ENCODE measurements at regions not wholly inside any gene's neighbourhood (a gene's known extent, or its start where the extent isn't known, plus 50 kb on each side); places are given as distances from the start of the nearest gene placed in this dataset.
"Not testable (repeated sequence)": the region's sequence is repeated elsewhere in the genome, so short reads cannot be mapped to it uniquely, and the experiment has no call there.

GRCh38 chr18:75723521-75724340, 296.2 kb upstream of the SMIM21 start:
- DNase-seq: no peak

GRCh38 chr18:75714766-75715165, 287.3 kb upstream of the SMIM21 start:
- no peak for DNase-seq

DNA sequence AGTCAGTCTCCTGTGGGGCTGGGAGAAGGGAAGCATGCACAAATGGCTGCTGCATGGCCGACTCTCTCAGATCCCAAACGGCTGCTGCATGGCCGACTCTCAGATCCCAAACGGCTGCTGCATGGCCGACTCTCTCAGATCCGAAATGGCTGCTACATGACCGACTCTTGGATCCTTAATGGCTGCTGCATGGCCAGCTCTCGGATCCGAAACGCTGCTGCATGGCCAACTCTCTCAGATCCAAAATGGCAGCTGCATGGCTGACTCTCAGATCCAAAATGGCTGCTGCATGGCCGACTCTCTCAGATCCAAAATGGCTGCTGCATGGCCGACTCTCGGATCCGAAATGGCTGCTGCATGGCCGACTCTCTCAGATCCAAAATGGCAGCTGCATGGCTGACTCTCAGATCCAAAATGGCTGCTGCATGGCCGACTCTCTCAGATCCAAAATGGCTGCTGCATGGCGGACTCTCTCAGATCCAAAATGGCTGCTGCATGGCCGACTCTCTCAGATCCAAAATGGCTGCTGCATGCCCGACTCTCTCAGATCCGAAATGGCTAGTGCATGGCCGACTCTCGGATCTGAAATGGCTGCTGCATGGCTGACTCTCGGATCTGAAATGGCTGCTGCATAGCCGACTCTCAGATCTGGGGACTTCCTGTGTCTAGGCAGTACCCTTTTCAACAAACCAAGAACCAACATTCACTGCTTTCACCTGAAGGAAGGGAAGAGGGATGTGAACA, 284.8 kb upstream of the SMIM21 start:
- not testable (repeated sequence) for DNase-seq

GRCh38 chr18:75700561-75700960, 273.1 kb upstream of the SMIM21 start:
- DNase-seq: no peak

- DNase-seq: no peak
Observed at GRCh38 chr18:75698861-75699260, 271.4 kb upstream of the SMIM21 start.

GRCh38 chr18:75697493-75697892, 270.0 kb upstream of the SMIM21 start:
- no peak for DNase-seq

DNA sequence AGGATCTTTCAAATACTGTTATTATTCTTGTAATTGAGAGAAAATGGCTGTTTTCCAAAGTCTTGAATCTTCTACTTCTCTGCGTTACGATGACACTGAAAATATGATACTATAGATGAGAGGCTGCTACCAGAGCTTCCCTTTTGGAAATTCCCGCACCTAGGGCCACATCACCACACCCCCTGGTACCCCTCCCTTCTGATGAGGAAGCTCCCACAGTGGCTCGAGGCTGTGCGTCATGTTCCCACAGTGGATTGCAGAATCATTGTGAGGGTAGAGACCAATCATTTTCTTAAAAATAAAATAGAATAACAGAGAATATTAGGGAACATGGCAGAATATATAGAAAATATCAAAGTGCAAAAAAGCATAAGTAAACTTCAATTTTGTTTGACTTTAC, 268.9 kb upstream of the SMIM21 start:
- DNase-seq: no peak

DNA sequence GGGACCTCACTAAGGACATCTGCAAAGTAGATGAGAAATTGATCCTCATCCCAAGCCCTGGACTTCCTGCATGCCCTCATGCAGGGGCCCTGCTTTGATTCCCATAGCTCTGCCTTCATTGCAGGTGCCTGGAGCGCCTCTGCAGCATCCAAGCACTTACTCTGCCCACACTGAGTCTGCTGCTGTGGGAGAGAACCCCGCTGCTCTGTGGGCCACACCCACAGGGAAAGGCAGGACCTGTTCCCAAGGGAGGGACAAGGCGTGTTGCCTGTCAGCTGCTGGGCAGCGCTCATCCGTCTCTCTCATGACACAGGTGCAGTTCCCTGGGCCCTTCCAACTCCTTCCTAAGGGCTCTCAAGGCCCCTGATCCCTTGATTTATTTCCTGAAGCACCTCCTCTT, 266.8 kb upstream of the SMIM21 start:
- peak; percentile 56 for DNase-seq

- DNase-seq: no peak
Observed at GRCh38 chr18:75691483-75691882, 264.0 kb upstream of the SMIM21 start.

DNA sequence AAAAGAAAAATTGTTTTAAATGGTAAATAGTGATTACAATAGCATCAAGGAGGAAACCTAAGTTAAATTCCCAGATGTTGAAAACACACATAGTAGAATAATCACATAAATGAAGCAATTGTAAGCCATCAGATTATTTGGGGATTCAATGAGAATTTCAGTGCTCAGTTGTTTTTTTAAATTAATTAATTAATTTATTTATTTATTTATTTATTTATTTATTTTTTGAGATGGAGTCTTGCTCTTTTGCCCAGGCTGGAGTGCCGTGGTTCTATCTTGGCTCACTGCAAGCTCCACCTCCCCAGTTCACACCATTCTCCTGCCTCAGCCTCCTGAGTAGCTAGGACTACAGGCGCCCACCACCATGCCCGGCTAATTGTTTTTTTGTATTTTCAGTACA, 262.8 kb upstream of the SMIM21 start:
- DNase-seq: not testable (repeated sequence)

- DNase-seq: no peak
Observed at GRCh38 chr18:75687626-75688025, 260.1 kb upstream of the SMIM21 start.

DNA sequence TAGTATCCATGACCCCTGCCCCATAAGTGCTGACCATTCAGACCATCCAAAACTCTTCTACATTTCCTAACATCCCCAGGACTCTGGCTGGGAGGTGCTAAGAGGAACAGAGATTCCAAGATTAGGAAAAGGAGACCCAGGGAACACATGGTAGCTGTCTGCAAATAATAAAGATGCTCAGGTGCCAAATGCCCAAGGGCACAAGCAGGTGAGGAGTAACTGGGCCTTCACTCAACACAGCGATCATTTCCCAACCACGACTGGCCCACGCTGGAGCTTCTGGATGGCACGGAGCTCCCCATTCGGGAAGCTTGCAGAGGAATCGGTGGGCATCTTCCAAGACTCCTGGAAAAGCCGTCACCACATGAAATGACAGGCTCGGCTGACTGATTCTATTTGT, 255.9 kb upstream of the SMIM21 start:
- no peak for DNase-seq

- DNase-seq: no peak
Observed at GRCh38 chr18:75681538-75682115, 254.1 kb upstream of the SMIM21 start.

- DNase-seq: no peak
Observed at GRCh38 chr18:75679331-75679730, 251.8 kb upstream of the SMIM21 start.

- no peak for DNase-seq
Observed at GRCh38 chr18:75678627-75679026, 251.1 kb upstream of the SMIM21 start.

DNA sequence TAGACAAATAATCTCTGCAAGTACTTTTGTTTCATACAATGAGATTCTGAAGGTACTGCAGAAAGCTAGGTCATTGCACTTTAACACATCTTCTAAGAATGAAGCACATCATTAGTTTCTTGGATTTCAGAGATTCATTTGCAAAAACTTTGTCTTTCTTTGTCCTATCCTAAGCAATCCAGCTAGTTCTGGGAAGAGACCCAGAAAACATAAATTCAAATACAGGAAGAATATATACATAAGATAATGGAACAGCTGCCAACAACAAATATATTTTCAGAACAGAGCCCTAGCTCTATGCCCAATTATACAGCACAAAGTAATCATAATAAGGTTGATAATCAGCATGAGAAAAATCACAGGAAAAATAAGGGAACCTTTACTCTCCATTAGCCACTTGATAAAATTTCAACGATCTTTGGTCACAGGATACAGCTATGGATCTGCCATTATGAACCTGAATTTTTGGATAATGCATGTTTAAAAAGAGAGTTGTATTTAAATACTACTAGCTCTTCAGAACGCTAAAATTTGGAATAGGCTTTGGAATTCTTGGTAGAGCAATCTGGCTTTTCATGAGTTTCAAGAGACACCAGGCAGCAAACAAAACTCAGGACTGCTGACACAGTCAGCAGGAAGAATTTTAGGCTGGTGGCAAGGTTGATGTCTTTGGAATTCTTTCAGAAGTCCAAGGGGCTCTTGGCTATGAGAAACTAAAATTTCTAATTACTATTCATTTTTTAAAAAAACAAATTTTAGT, 250.4 kb upstream of the SMIM21 start:
- DNase-seq: no peak

GRCh38 chr18:75660932-75661331, 233.4 kb upstream of the SMIM21 start:
- DNase-seq: no peak

DNA sequence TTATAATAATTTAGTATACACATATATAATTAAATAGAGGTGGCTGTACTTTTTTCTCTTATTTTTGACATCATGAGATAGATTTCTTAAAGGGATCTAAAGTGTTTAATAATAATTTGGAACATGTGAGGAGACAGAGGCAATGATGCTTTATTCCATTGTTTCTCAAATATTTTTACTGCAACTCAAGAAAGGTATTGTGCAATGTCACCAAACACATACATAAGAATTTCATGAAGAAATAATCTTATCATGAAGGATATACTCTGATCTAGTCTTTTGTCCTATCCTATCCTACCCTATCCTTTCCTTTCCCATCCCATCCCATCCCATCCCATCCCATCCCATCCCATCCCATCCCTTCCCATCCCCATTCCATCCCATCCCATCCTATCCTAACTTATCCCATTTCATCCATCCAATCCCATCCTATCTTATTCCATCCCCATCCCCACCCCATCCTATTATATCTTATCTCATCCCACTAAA, 232.1 kb upstream of the SMIM21 start:
- DNase-seq: no peak

- DNase-seq: no peak
Observed at GRCh38 chr18:75658330-75658729, 230.8 kb upstream of the SMIM21 start.

DNA sequence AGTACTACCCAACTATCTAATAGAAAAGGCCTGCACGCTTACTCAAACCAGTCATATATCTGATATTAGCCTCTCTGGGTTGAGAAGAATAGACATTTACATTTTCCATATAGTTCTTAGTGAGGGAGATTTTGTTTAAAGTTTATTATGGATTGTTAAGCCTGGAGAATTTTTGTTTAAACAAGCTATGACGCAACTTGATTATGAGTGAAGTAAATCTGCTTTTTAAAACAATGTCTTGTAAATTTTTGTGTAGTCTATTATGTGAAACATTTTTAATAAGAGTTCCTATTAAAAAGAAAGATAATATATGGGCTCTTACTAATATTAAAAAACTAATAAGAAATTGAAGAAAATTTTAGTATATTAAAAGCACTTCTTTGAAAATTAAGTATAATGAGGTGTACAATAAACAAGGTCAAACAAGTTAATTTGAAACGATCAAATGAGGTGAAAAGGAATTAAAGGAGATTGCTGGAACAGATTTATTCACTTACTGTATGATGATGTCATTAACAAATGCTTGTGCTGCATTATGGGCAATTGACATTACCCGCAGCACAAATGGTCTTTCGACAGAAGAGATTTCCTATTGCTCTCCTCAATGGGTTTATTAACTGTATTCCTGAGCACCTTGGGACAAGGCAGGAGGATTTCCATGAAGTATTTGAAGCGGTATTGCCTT, 229.2 kb upstream of the SMIM21 start:
- no peak for DNase-seq

DNA sequence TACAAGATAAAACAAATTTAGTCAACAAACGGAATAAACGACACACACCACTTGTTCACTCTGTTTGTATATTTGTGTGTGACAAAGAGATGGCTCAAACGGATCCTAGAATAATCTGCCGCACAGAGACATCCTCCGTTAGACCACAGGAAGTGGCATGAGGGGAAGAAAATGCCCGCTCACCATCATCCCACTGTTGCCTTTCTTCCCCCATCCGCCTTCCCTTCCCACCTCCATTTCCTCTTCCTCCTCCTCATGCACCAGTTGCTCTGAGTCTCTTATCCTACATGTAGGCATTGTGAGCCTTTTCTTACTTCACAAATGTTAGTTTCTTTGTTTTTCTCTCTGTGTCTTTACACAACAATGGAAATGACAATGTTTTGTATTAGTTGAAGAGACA, 228.5 kb upstream of the SMIM21 start:
- DNase-seq: no peak
